ENCODE measurements at regions not wholly inside any gene's neighbourhood (a gene's known extent, or its start where the extent isn't known, plus 50 kb on each side); places are given as distances from the start of the nearest gene placed in this dataset.

DNA sequence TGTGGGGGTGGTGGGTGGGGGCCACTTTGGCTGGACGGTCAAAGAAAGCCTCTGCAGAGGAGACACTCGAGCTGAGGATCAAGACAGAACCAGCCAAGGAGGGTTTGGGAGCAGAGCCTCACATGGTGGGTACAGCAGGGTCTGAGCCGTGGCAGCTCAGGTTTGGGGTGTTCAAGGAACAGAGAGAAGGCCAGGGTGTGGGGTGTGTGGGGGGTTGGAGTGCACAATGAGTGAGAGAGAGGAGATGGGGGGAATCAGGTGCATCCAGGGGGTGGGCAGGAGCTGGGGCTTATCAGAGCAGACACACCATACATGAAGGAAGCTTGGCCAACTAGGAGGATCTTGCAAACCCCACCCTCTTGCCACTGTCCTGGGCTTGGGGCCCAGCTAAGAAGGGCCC, 140.0 kb downstream of the NSG2 start:
- TF ChIP-seq, protein P1, sequence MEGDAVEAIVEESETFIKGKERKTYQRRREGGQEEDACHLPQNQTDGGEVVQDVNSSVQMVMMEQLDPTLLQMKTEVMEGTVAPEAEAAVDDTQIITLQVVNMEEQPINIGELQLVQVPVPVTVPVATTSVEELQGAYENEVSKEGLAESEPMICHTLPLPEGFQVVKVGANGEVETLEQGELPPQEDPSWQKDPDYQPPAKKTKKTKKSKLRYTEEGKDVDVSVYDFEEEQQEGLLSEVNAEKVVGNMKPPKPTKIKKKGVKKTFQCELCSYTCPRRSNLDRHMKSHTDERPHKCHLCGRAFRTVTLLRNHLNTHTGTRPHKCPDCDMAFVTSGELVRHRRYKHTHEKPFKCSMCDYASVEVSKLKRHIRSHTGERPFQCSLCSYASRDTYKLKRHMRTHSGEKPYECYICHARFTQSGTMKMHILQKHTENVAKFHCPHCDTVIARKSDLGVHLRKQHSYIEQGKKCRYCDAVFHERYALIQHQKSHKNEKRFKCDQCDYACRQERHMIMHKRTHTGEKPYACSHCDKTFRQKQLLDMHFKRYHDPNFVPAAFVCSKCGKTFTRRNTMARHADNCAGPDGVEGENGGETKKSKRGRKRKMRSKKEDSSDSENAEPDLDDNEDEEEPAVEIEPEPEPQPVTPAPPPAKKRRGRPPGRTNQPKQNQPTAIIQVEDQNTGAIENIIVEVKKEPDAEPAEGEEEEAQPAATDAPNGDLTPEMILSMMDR (IDR thresholded peaks at IDR 0.05 in 2 of 3, conservative IDR thresholded peaks at IDR 0.05 in 1 of 3; ENCODE audit: borderline replicate concordance in 1 of 3, insufficient read depth in 1 of 3, low read depth in 2 of 3, low read length in 2 of 3): no peak
- no peak for TF ChIP-seq ELF1 (IDR thresholded peaks at IDR 0.05; ENCODE audit: borderline replicate concordance, low read depth)
- no peak for TF ChIP-seq POLR2A (IDR thresholded peaks at IDR 0.05; ENCODE audit: borderline replicate concordance, extremely low read depth, insufficient read depth, insufficient read length)
- TF ChIP-seq ZNF274 (IDR thresholded peaks at IDR 0.05; ENCODE audit: low read depth, low read length): no peak
- no peak for TF ChIP-seq EZH2 (IDR thresholded peaks at IDR 0.05)
- TF ChIP-seq POLR2AphosphoS5 (IDR thresholded peaks at IDR 0.05; ENCODE audit: low read depth, low read length): no peak
- no peak for TF ChIP-seq YY1 (IDR thresholded peaks at IDR 0.05; ENCODE audit: extremely low read depth, insufficient replicate concordance, low read depth, low read length)
- TF ChIP-seq JUND (IDR thresholded peaks at IDR 0.05): no peak
- no peak for TF ChIP-seq SRF (IDR thresholded peaks at IDR 0.05; ENCODE audit: low read depth)
- TF ChIP-seq, protein P2, sequence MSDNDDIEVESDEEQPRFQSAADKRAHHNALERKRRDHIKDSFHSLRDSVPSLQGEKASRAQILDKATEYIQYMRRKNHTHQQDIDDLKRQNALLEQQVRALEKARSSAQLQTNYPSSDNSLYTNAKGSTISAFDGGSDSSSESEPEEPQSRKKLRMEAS (IDR thresholded peaks at IDR 0.05): no peak
- TF ChIP-seq, protein P3, sequence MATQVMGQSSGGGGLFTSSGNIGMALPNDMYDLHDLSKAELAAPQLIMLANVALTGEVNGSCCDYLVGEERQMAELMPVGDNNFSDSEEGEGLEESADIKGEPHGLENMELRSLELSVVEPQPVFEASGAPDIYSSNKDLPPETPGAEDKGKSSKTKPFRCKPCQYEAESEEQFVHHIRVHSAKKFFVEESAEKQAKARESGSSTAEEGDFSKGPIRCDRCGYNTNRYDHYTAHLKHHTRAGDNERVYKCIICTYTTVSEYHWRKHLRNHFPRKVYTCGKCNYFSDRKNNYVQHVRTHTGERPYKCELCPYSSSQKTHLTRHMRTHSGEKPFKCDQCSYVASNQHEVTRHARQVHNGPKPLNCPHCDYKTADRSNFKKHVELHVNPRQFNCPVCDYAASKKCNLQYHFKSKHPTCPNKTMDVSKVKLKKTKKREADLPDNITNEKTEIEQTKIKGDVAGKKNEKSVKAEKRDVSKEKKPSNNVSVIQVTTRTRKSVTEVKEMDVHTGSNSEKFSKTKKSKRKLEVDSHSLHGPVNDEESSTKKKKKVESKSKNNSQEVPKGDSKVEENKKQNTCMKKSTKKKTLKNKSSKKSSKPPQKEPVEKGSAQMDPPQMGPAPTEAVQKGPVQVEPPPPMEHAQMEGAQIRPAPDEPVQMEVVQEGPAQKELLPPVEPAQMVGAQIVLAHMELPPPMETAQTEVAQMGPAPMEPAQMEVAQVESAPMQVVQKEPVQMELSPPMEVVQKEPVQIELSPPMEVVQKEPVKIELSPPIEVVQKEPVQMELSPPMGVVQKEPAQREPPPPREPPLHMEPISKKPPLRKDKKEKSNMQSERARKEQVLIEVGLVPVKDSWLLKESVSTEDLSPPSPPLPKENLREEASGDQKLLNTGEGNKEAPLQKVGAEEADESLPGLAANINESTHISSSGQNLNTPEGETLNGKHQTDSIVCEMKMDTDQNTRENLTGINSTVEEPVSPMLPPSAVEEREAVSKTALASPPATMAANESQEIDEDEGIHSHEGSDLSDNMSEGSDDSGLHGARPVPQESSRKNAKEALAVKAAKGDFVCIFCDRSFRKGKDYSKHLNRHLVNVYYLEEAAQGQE (IDR thresholded peaks at IDR 0.05; ENCODE audit: low read depth): no peak
- no peak for TF ChIP-seq RAD21 (IDR thresholded peaks at IDR 0.05; ENCODE audit: low read depth)
- TF ChIP-seq SIN3A (IDR thresholded peaks at IDR 0.05; ENCODE audit: low read depth): no peak

All from HCT116 (cell line).